ENCODE measurements at regions not wholly inside any gene's neighbourhood (a gene's known extent, or its start where the extent isn't known, plus 50 kb on each side); places are given as distances from the start of the nearest gene placed in this dataset.

DNA sequence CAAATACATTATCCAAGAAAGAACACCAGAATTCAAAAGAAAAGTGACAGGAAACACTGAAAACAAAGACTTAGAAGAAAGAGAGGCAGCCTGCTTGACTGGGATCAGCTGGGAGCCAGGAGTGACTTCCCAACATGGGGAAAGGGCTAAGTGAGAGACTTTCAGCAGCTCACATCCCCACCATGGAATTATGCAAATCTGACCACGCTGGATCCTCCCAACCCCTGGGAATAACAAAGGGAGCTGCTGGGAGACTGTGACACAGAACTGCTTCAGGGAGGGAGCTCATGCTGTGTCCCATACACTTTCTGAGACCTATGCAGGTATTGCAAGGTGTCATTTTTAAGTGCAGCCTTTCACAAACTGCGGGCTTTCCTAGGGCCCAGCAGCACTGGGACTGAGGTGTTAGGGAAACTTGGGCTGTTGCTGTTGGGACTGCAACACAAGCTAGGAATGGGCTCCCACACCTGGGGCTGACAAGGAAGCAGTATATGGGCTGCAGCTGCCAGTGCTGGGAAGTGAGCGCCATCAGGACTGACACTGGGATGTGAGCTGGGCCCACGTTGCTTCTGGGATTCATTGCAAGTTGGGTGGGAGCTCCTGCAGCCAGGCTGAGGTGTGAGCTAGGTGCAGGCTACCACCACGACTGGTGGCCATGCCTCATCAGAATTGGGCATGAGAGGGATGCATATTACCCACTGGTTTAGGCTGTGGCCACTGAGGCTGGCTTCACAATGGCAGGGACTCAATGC is 139.1 kb downstream of the KDR start:
- TF ChIP-seq, protein P1, sequence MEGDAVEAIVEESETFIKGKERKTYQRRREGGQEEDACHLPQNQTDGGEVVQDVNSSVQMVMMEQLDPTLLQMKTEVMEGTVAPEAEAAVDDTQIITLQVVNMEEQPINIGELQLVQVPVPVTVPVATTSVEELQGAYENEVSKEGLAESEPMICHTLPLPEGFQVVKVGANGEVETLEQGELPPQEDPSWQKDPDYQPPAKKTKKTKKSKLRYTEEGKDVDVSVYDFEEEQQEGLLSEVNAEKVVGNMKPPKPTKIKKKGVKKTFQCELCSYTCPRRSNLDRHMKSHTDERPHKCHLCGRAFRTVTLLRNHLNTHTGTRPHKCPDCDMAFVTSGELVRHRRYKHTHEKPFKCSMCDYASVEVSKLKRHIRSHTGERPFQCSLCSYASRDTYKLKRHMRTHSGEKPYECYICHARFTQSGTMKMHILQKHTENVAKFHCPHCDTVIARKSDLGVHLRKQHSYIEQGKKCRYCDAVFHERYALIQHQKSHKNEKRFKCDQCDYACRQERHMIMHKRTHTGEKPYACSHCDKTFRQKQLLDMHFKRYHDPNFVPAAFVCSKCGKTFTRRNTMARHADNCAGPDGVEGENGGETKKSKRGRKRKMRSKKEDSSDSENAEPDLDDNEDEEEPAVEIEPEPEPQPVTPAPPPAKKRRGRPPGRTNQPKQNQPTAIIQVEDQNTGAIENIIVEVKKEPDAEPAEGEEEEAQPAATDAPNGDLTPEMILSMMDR (IDR thresholded peaks at IDR 0.05): no peak
- TF ChIP-seq EP300 (IDR thresholded peaks at IDR 0.05; ENCODE audit: borderline replicate concordance in 1 of 2, low read depth in 1 of 2, low read length in 1 of 2) (no peak), TAF1 (IDR thresholded peaks at IDR 0.05; ENCODE audit: borderline replicate concordance, low read depth, low read length) (no peak)
